Activated CD8-positive, alpha-beta T cell treated with anti-CD3 and anti-CD28 coated beads, Interleukin-2, amount 10 ng/mL, durations not matched to agents 7 days and 5 days (primary cell): ENCODE measurements at regions not wholly inside any gene's neighbourhood (a gene's known extent, or its start where the extent isn't known, plus 50 kb on each side); places are given as distances from the start of the nearest gene placed in this dataset.
"Not testable (repeated sequence)": the region's sequence is repeated elsewhere in the genome, so short reads cannot be mapped to it uniquely, and the experiment has no call there.

Experiments used
- ATAC-seq: fragments of 150-1000 bp; cut with Tn5 transposase; one replicate; pipeline ENCODE4 v1.10.0; 2021; ENCODE audit warnings: moderate library complexity
- CTCF ChIA-PET: fragments of 350-600 bp; sonication (Branson Sonifier 250); formaldehyde crosslinking; loops from one replicate; lab custom pipeline; 2021; ENCODE audit warnings: antibody characterized with exemption; lab: Charles Lee
- POLR2A ChIA-PET: fragments of 350-600 bp; sonication (Branson Sonifier 250); formaldehyde crosslinking; loops from one replicate; lab custom pipeline; 2021; ENCODE audit warnings: antibody characterized with exemption; lab: Charles Lee
- DNase-seq: peaks from one replicate; pipeline ENCODE4 v3.0.0-alpha.2; 2020
- H3K27ac Mint-ChIP-seq: one replicate; pipeline ENCODE4 v1.8.0; 2021; ENCODE audit warnings: mild to moderate bottlenecking, mixed read lengths
- H3K27me3 Mint-ChIP-seq: one replicate; pipeline ENCODE4 v1.8.0; 2021; ENCODE audit warnings: low read depth, mixed read lengths
- H3K36me3 Mint-ChIP-seq: one replicate; pipeline ENCODE4 v1.8.0; 2021; ENCODE audit warnings: low read depth, mixed read lengths
- H3K4me1 Mint-ChIP-seq: one replicate; pipeline ENCODE4 v1.8.0; 2021; ENCODE audit warnings: low read depth, mixed read lengths
- H3K4me3 Mint-ChIP-seq: one replicate; pipeline ENCODE4 v1.8.0; 2021; ENCODE audit warnings: mild to moderate bottlenecking, mixed read lengths
- H3K9me3 Mint-ChIP-seq: one replicate; pipeline ENCODE4 v1.8.0; 2022; ENCODE audit warnings: mixed read lengths; ENCODE audit not compliant: insufficient read depth

DNA sequence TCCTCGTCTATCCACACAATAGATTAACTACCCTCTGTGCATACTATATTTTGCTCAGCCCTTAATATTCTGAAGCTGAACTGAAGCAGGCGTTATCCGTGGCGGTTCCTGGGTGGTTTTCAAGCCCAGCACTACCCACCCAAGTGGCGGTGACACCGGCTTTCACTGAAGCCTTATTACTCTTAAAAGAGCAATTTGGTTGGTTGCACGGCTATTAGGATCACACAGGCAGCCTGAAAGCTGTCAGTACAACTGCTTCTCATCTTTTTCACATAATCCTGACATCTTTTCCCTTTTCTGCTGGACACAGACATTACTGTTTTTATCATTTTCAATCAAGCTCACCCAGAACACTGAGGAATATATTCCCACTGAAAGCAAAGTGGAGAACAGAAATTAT is 525.3 kb upstream of the ZNF717 start:
- CTCF ChIA-PET = no interaction called here
- no peaks in the 10 kb centered on the region for H3K36me3 Mint-ChIP-seq

DNA sequence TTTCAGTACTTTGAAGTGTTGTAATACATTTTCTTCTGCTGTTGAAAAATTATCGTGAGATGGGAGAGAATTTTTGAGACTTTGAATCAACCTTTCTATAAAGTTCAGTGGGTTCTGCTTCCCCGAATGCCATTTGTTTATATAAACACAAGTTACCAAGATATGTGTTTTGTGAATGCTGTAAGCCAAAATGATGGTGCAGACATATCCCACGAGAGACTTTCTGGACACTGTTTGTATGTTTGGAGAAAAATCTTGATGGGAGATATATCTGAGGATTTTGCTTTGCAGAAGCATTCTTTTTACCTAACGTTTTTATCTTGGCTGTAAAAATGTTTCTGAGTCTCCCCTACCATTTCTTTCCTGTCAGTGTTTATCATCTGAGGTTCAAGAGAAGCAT is 526.6 kb upstream of the ZNF717 start:
- Mint-ChIP-seq H3K27me3 (no peaks in the 10 kb centered on the region), H3K4me1 (no peaks in the 10 kb centered on the region), H3K27ac (no peak overlapping the region), H3K4me3 (no peak overlapping the region), H3K9me3 (peaks cover 21% of the 10 kb centered on the region), H3K36me3 (no peaks in the 10 kb centered on the region)
- ATAC-seq (no peak), DNase-seq (no peak)
- CTCF ChIA-PET = no interaction called here
- POLR2A ChIA-PET = no interaction called here

More for the DNA sequence above, 525.3 kb upstream of the ZNF717 start:
- H3K4me1 Mint-ChIP-seq = no peaks in the 10 kb centered on the region
- H3K4me3 Mint-ChIP-seq = no peak overlapping the region
- ATAC-seq = no peak
- POLR2A ChIA-PET = no interaction called here
- H3K27me3 Mint-ChIP-seq = no peaks in the 10 kb centered on the region
- no peak overlapping the region for H3K27ac Mint-ChIP-seq
- DNase-seq = no peak
- peaks cover 19% of the 10 kb centered on the region for H3K9me3 Mint-ChIP-seq

DNA sequence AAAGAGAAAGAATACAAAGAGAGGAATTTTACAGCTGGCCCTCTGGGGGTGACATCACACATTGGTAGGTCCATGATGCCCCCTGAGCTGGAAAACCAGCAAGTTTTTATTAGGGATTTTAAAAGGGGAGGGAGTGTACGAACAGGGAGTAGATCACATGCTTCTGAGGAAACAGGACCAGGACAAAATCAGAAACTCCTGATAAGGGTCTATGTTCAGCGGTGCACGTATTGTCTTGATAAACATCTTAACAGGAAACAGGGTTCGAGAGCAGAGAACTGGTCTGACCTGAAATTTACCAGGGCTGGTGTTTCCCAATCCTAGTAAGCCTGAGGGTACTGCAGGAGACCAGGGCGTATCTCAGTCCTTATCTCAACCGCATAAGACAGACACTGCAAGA is 530.6 kb upstream of the ZNF717 start:
- peaks cover 18% of the 10 kb centered on the region for H3K9me3 Mint-ChIP-seq
- H3K4me3 Mint-ChIP-seq, CTCF ChIA-PET, H3K27me3 Mint-ChIP-seq, DNase-seq, H3K27ac Mint-ChIP-seq, H3K4me1 Mint-ChIP-seq, H3K36me3 Mint-ChIP-seq, ATAC-seq: not testable (repeated sequence)
- POLR2A ChIA-PET = interaction anchor here (0.6 kb wide), 1 partner anchor 1028 kb away, joined by 3 read pairs; no protein-coding TSS in a partner anchor

DNA sequence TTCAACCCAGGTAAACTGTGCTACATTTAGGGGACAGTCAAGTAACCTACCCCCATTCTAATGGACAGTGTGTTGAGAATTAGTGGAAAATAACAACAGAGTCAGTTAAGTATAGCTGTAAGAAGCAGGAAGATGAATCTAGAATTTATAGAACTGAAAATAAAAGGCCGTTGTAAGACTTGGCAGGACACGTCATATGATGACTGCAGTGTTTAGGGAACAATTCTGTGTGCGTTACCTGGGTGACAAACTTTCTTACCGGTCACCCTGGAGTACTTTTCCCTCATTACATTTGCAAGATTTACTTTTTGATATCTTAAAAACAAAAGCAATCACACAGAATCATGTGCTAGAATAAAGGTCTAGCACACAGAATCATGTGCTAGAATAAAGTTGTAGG is 536.3 kb upstream of the ZNF717 start:
- Mint-ChIP-seq H3K27me3 (no peaks in the 10 kb centered on the region), H3K27ac (no peak overlapping the region), H3K4me3 (no peak overlapping the region), H3K9me3 (peaks cover 13% of the 10 kb centered on the region), H3K4me1 (no peaks in the 10 kb centered on the region), H3K36me3 (no peaks in the 10 kb centered on the region)
- DNase-seq (no peak), ATAC-seq (no peak)
- ChIA-PET POLR2A (no interaction called here), CTCF (no interaction called here)

DNA sequence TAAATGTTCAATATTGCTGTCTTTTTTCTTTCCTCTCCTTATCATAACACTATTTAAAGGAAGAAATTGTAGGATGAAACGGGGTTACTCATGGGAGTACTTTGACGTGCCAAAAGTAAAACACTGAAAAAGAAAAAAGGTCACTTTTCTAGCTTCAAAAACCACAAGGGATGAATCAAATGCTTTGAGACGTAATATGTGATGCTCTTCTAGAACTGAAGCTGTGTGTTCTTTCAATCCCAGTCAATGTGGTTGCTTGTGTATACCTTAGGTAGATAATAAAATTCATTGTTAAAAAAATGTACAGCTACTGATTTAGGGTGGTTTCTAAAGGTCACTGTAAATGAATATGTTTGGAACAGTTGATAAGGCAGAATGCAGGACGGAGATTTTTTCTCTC is 538.8 kb upstream of the ZNF717 start:
- peaks cover 5% of the 10 kb centered on the region for H3K9me3 Mint-ChIP-seq
- no peak for DNase-seq
- H3K36me3 Mint-ChIP-seq = no peaks in the 10 kb centered on the region
- H3K27me3 Mint-ChIP-seq = no peaks in the 10 kb centered on the region
- no peak overlapping the region for H3K4me3 Mint-ChIP-seq
- ATAC-seq = no peak
- ChIA-PET CTCF (no interaction called here), POLR2A (no interaction called here)
- H3K4me1 Mint-ChIP-seq = no peaks in the 10 kb centered on the region
- no peak overlapping the region for H3K27ac Mint-ChIP-seq

DNA sequence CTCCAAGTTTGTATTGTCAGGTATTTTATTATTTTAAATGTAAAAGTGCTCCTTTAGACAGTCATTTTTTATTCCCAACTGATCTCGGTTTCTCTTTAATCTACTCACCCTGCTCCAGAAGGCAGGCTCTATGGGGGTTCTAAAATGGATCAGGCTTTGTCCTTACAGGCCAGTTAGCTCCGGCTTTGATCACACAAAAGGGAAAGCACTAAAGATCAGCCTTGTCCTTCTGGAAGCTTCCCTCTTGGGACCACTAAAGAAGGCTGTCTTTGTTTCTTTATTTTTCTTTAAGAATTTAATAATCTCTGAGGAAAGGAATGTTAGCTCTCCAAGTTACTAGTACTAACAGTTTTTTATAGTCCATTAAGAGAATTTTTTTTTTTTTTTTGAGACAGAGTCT is 560.5 kb upstream of the ZNF717 start:
- ATAC-seq = no peak
- Mint-ChIP-seq H3K36me3 (no peaks in the 10 kb centered on the region), H3K27ac (no peak overlapping the region), H3K27me3 (no peaks in the 10 kb centered on the region), H3K4me1 (no peaks in the 10 kb centered on the region), H3K9me3 (peaks cover 14% of the 10 kb centered on the region), H3K4me3 (no peak overlapping the region)
- DNase-seq = no peak
- ChIA-PET POLR2A (no interaction called here), CTCF (no interaction called here)

GRCh38 chr3:76346690-76347089 is 561.3 kb upstream of the ZNF717 start:
- Mint-ChIP-seq H3K27ac (no peak overlapping the region), H3K9me3 (peaks cover 14% of the 10 kb centered on the region), H3K36me3 (no peaks in the 10 kb centered on the region), H3K27me3 (no peaks in the 10 kb centered on the region), H3K4me1 (no peaks in the 10 kb centered on the region), H3K4me3 (no peak overlapping the region)
- ChIA-PET POLR2A (no interaction called here), CTCF (no interaction called here)
- no peak for DNase-seq
- no peak for ATAC-seq

DNA sequence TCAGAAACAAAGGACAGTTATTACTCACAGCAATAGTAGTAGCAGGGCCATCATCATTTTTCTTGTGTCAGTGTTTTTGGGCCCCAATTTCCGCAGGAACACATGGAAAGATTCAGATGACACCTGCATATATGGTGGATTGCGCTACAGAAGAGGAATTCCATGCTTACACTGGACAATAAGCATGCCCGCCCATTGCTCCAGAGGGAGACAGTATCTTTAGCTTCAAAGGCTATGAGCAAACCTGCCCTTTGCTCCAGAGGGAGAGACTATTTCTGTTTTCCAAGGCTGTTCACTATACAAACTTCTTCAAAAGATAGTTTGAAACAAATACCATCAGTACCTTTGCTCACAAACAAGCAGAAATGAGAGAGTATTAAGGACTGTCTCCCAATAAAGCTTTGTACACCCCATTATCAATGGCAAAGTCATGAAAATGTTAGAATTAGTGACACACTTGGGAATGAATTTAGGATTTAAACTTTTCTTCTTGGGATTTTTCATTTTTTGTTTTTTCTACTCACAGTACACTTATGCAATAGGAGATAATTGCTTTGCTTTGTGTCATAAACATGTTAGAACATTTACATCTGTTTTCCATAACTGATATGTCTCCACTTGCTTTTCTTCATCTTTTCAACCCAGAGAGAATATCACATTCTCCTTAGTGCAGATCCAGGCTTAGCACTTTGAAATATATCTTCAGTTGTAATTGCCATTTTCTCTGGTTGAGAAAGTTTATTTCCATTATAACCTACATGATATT is 564.5 kb upstream of the ZNF717 start:
- H3K4me1 Mint-ChIP-seq = no peaks in the 10 kb centered on the region
- peaks cover 9% of the 10 kb centered on the region for H3K9me3 Mint-ChIP-seq
- H3K27me3 Mint-ChIP-seq = no peaks in the 10 kb centered on the region
- POLR2A ChIA-PET = no interaction called here
- H3K36me3 Mint-ChIP-seq = no peaks in the 10 kb centered on the region
- no peak for ATAC-seq
- no peak overlapping the region for H3K27ac Mint-ChIP-seq
- no peak for DNase-seq
- H3K4me3 Mint-ChIP-seq = no peak overlapping the region
- CTCF ChIA-PET = no interaction called here

- Mint-ChIP-seq H3K9me3 (peaks cover 3% of the 10 kb centered on the region), H3K36me3 (no peaks in the 10 kb centered on the region), H3K4me3 (no peak overlapping the region), H3K4me1 (no peaks in the 10 kb centered on the region), H3K27me3 (no peaks in the 10 kb centered on the region), H3K27ac (no peak overlapping the region)
- no peak for DNase-seq
- ChIA-PET POLR2A (no interaction called here), CTCF (no interaction called here)
- no peak for ATAC-seq
Observed at GRCh38 chr3:76352051-76352450, 566.7 kb upstream of the ZNF717 start.

- DNase-seq (no peak), ATAC-seq (no peak)
- Mint-ChIP-seq H3K4me3 (no peak overlapping the region), H3K27me3 (no peaks in the 10 kb centered on the region), H3K9me3 (no peaks in the 10 kb centered on the region), H3K4me1 (no peaks in the 10 kb centered on the region), H3K36me3 (no peaks in the 10 kb centered on the region), H3K27ac (no peak overlapping the region)
- CTCF ChIA-PET = no interaction called here
- POLR2A ChIA-PET = no interaction called here
Observed at GRCh38 chr3:76352511-76353284, 567.3 kb upstream of the ZNF717 start.

- H3K9me3 Mint-ChIP-seq = no peaks in the 10 kb centered on the region
- H3K4me3 Mint-ChIP-seq = no peak overlapping the region
- no peaks in the 10 kb centered on the region for H3K36me3 Mint-ChIP-seq
- DNase-seq = no peak
- no peak overlapping the region for H3K27ac Mint-ChIP-seq
- no peaks in the 10 kb centered on the region for H3K27me3 Mint-ChIP-seq
- POLR2A ChIA-PET = no interaction called here
- no peaks in the 10 kb centered on the region for H3K4me1 Mint-ChIP-seq
- ATAC-seq = no peak
- CTCF ChIA-PET = no interaction called here
Observed at GRCh38 chr3:76353683-76354082, 568.3 kb upstream of the ZNF717 start.

GRCh38 chr3:76361010-76361409 is 575.7 kb upstream of the ZNF717 start:
- ChIA-PET POLR2A (no interaction called here), CTCF (no interaction called here)
- H3K9me3 Mint-ChIP-seq = peaks cover 12% of the 10 kb centered on the region
- H3K4me3 Mint-ChIP-seq = no peak overlapping the region
- no peaks in the 10 kb centered on the region for H3K36me3 Mint-ChIP-seq
- no peak overlapping the region for H3K27ac Mint-ChIP-seq
- H3K4me1 Mint-ChIP-seq = no peaks in the 10 kb centered on the region
- DNase-seq = no peak
- H3K27me3 Mint-ChIP-seq = no peaks in the 10 kb centered on the region
- no peak for ATAC-seq
